Caco-2 (cell line): ENCODE measurements at regions not wholly inside any gene's neighbourhood (a gene's known extent, or its start where the extent isn't known, plus 50 kb on each side); places are given as distances from the start of the nearest gene placed in this dataset.
"Not testable (repeated sequence)": the region's sequence is repeated elsewhere in the genome, so short reads cannot be mapped to it uniquely, and the experiment has no call there.

Source experiments
- BruUV-seq: library from RNA; stranded (reverse); fragments of 400-500 nt; replicated peaks from 2 replicates; lab custom pipeline; 2021; lab: Mats Ljungman, UMichigan
- CTCF ChIA-PET: fragments of 300-600 bp; sonication (Branson Sonifier 250); formaldehyde crosslinking; loops from one replicate; lab custom pipeline; 2022; ENCODE audit warnings: antibody characterized with exemption; lab: Charles Lee
- POLR2A ChIA-PET: fragments of 300-600 bp; sonication (Branson Sonifier 250); formaldehyde crosslinking; loops from one replicate; lab custom pipeline; 2022; ENCODE audit warnings: antibody characterized with exemption; lab: Charles Lee
- DNase-seq, 2 experiments: peaks; one replicate each; pipeline versions ENCODE4 v3.0.0 to v3.0.0-alpha.2; 2020 to 2022
- H3K27me3 ChIP-seq: replicated peaks from 2 replicates; pipeline ENCODE4 v1.6.0; 2011; ENCODE audit warnings: low read length; ENCODE audit not compliant: control insufficient read depth, insufficient read depth
- H3K36me3 ChIP-seq: 2 replicates; pipeline ENCODE4 v1.5.1; 2011; ENCODE audit warnings: low read length; ENCODE audit not compliant: control insufficient read depth, insufficient read depth
- H3K4me1 ChIP-seq: fragments of 250-450 bp; sonication (Bioruptor Pico); 2 replicates; pipeline ENCODE4 v1.5.1; 2020; ENCODE audit warnings: mild to moderate bottlenecking
- H3K4me3 ChIP-seq: 2 replicates; pipeline ENCODE4 v1.5.1; 2011; ENCODE audit warnings: low read depth, mild to moderate bottlenecking, control low read depth, low read length
- H3K9me3 ChIP-seq: fragments of 250-450 bp; sonication (Bioruptor Pico); 2 replicates; pipeline ENCODE4 v1.5.1; 2020; ENCODE audit warnings: mild to moderate bottlenecking, moderate library complexity
- H3K27ac Mint-ChIP-seq: one replicate; pipeline ENCODE4 v1.8.0; 2022; ENCODE audit warnings: mixed read lengths; ENCODE audit not compliant: unreplicated experiment
- H3K27me3 Mint-ChIP-seq: one replicate; pipeline ENCODE4 v1.8.0; 2022; ENCODE audit warnings: mixed read lengths; ENCODE audit not compliant: insufficient read depth, unreplicated experiment
- H3K36me3 Mint-ChIP-seq: one replicate; pipeline ENCODE4 v1.8.0; 2022; ENCODE audit warnings: mild to moderate bottlenecking, mixed read lengths; ENCODE audit not compliant: insufficient read depth, unreplicated experiment
- H3K4me1 Mint-ChIP-seq: one replicate; pipeline ENCODE4 v1.8.0; 2022; ENCODE audit warnings: low read depth, mixed read lengths; ENCODE audit not compliant: unreplicated experiment
- H3K4me3 Mint-ChIP-seq: one replicate; pipeline ENCODE4 v1.8.0; 2022; ENCODE audit warnings: mild to moderate bottlenecking, moderate library complexity, mixed read lengths; ENCODE audit not compliant: unreplicated experiment
- H3K9me3 Mint-ChIP-seq: one replicate; pipeline ENCODE4 v1.8.0; 2022; ENCODE audit warnings: mixed read lengths; ENCODE audit not compliant: unreplicated experiment
- intact Hi-C: fragments of 100-400 bp; cut with micrococcal nuclease; formaldehyde crosslinking; loops from one replicate; pipeline ENCODE4 v1.10.0; 2022; ENCODE audit not compliant: unreplicated experiment
- TF ChIP-seq, protein P1 (sequence below), 2 experiments: fragments of 200-600 bp in 1 of 2; IDR thresholded peaks; 1 replicate in 1 of 2; 2 replicates in 1 of 2; pipeline versions ENCODE4 v1.5.1 to v1.8.0; 2011 to 2022; ENCODE audit warnings: antibody characterized with exemption in 1 of 2, control low read depth in 1 of 2, inconsistent platforms in 1 of 2, low read depth in 1 of 2, low read length in 1 of 2, mild to moderate bottlenecking in 1 of 2, moderate library complexity in 1 of 2; ENCODE audit not compliant: insufficient read depth in 1 of 2, severe bottlenecking in 1 of 2, unreplicated experiment in 1 of 2

GRCh38 chr13:21242236-21242635 lies 65.8 kb downstream of the MRPL57 start:
- ChIA-PET CTCF (no interaction called here), POLR2A (no interaction called here)
- intact Hi-C loops: no loop called here
- no TSS peak for BruUV-seq
- H3K4me1 ChIP-seq: no peaks in the 10 kb centered on the region
- Mint-ChIP-seq H3K9me3 (no peaks in the 10 kb centered on the region), H3K27me3 (no peaks in the 10 kb centered on the region), H3K4me1 (no peaks in the 10 kb centered on the region), H3K4me3 (no peak overlapping the region), H3K27ac (no peak overlapping the region), H3K36me3 (no peaks in the 10 kb centered on the region)
- no peaks in the 10 kb centered on the region for H3K36me3 ChIP-seq
- no peak for DNase-seq
- H3K9me3 ChIP-seq: no peaks in the 10 kb centered on the region
- TF ChIP-seq, protein P1, sequence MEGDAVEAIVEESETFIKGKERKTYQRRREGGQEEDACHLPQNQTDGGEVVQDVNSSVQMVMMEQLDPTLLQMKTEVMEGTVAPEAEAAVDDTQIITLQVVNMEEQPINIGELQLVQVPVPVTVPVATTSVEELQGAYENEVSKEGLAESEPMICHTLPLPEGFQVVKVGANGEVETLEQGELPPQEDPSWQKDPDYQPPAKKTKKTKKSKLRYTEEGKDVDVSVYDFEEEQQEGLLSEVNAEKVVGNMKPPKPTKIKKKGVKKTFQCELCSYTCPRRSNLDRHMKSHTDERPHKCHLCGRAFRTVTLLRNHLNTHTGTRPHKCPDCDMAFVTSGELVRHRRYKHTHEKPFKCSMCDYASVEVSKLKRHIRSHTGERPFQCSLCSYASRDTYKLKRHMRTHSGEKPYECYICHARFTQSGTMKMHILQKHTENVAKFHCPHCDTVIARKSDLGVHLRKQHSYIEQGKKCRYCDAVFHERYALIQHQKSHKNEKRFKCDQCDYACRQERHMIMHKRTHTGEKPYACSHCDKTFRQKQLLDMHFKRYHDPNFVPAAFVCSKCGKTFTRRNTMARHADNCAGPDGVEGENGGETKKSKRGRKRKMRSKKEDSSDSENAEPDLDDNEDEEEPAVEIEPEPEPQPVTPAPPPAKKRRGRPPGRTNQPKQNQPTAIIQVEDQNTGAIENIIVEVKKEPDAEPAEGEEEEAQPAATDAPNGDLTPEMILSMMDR (IDR thresholded peaks at IDR 0.05; ENCODE audit: insufficient read depth in 1 of 2, low read depth in 1 of 2, low read length in 1 of 2, severe bottlenecking in 1 of 2, unreplicated experiment in 1 of 2): no peak
- no peaks in the 10 kb centered on the region for H3K27me3 ChIP-seq
- H3K4me3 ChIP-seq: no peak overlapping the region

- H3K9me3 Mint-ChIP-seq: no peaks in the 10 kb centered on the region
- no peaks in the 10 kb centered on the region for H3K36me3 Mint-ChIP-seq
- no peaks in the 10 kb centered on the region for H3K4me1 ChIP-seq
- intact Hi-C loops: no loop called here
- TF ChIP-seq, protein P1 (IDR thresholded peaks at IDR 0.05; ENCODE audit: insufficient read depth in 1 of 2, low read depth in 1 of 2, low read length in 1 of 2, severe bottlenecking in 1 of 2, unreplicated experiment in 1 of 2): no peak
- H3K4me1 Mint-ChIP-seq: no peaks in the 10 kb centered on the region
- ChIA-PET POLR2A (no interaction called here), CTCF (no interaction called here)
- BruUV-seq: no TSS peak
- H3K27me3 ChIP-seq: no peaks in the 10 kb centered on the region
- H3K36me3 ChIP-seq: no peaks in the 10 kb centered on the region
- H3K4me3 Mint-ChIP-seq: no peak overlapping the region
- no peaks in the 10 kb centered on the region for H3K9me3 ChIP-seq
- H3K4me3 ChIP-seq: no peak overlapping the region
- DNase-seq: no peak
- no peaks in the 10 kb centered on the region for H3K27me3 Mint-ChIP-seq
- no peak overlapping the region for H3K27ac Mint-ChIP-seq
Measured at GRCh38 chr13:21243045-21243897, 66.8 kb downstream of the MRPL57 start.

DNA sequence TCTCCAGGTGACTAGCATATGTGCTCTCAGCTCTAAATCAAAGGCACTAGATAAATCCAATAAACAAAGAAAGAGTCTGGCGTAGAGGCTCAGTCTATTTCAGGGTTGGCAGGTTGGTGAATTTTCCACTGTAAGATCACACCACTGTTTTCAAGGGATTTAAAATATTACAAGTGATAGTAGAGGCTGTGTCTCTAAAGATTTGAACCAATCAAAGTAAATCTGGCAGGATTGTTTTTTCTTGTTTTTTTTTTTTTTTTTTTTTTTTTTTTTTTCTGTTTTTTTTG lies 67.4 kb downstream of the MRPL57 start:
- H3K36me3 Mint-ChIP-seq, BruUV-seq, H3K4me3 ChIP-seq, H3K4me1 ChIP-seq, DNase-seq, H3K9me3 ChIP-seq, H3K4me1 Mint-ChIP-seq, H3K9me3 Mint-ChIP-seq, H3K27ac Mint-ChIP-seq, H3K36me3 ChIP-seq, H3K27me3 ChIP-seq, H3K4me3 Mint-ChIP-seq, intact Hi-C loops, H3K27me3 Mint-ChIP-seq, CTCF ChIA-PET, POLR2A ChIA-PET: not testable (repeated sequence)
